Sciatic nerve (tissue), 2 donors: ENCODE measurements at regions not wholly inside any gene's neighbourhood (a gene's known extent, or its start where the extent isn't known, plus 50 kb on each side); places are given as distances from the start of the nearest gene placed in this dataset.
A peak's percentile ranks its signal among the peaks of the same experiment; 100 is the strongest.

Experiments
- ATAC-seq: fragments of 200-7000 bp; cut with Tn5 transposase; one replicate; pipeline ENCODE4 v1.9.1; 2020; ENCODE audit warnings: mild to moderate bottlenecking, moderate library complexity
- DNase-seq: peaks from one replicate; pipeline ENCODE4 v3.0.0-alpha.2; 2020; ENCODE audit warnings: low spot score
- intact Hi-C: fragments of 100-400 bp; cut with DNase I; formaldehyde crosslinking; loops from one replicate; pipeline ENCODE4 v1.14.2; 2022
- donor health status: DM: no; HTN: no; CAD: no.
- donor health status: DM: no; HTN: no; CAD: no.

DNA sequence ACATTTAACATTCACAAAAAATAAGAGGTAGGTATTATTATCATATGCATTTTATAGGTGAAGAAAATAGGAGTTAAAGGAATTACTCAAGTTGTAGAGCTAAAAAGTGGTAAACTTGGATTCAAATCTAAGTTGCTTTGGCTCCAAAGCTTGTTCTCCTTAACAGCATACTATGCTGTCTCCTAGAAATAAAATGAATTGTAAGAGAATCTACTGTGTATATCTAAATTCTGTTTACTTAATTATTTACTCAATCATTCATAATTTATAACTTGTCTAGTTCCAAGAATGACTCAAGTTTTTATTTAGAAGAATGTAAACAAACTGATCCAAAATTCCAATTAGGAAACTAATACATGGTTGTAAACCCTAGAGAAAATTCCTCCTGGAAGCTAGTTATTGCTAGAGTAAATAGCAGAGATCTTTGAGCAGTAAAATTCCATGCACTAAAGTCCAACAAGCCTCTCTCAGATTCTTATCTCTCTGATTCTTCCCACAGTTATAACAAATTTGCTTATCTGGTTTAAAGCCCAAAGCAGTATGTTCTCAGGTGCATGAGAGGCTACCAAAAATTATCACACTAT is 132.5 kb upstream of the DPT start:
- intact Hi-C loops, result no loop called here
- DNase-seq, result no peak
- ATAC-seq, result no peak

GRCh38 chr1:168863772-168864171 is 134.8 kb upstream of the DPT start:
- peak; percentile 66 for ATAC-seq
- DNase-seq, result no peak
- intact Hi-C loops, result no loop called here

DNA sequence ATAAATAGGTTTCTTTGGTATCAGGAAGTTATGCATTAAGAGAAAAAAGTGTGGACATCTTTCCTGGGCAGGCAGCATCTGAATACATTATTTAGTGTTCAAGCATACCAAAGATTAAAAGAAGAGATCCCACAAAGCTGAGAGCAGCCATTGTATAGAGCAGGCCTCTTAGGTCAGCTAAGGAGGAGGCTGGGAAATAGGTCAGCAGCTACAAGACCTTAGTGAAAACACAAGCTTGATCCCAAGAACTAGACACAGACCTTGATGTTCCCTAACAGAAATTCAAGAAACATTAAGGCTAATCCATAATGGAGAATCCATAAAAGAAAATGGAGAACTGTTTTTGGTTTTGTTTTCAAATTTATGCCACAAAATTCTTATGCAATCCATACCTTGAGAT is 135.3 kb upstream of the DPT start:
- intact Hi-C loops, result no loop called here
- ATAC-seq (peak; percentile 44), DNase-seq (no peak)

DNA sequence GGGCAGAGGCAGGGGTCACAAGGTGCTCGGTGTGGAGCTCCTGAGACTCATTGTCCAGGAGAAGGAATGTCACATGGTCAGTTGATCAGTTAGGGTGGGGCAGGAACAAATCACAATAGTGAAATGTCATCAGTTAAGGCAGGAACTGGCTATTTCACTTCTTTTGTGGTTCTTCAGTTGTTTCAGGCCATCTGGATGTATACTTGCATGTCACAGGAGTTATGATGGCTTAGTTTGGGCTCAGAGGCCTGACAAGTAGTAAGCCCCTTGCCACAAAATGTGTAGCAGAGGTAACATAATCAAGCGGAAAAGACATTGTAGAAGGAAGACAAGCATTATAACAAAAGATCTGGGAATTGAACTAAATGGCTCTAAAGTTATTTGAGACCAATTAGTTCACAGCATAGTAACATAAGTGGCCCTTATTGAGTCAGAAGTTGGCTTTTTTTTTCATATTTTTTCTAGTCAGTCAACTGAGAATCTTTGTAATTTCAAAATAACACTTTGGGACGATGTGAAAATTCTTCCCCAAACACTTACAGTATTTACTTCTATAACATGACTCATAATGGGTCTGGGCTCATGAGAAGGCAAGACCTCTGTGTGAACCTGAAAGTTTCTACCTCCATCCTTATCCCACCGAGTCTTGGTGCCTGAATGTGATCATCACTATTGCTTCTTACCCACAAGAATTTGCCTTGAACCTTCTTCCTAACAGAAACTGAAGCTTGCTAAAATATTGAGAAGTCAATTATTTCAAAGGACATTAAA is 137.0 kb upstream of the DPT start:
- no peak for ATAC-seq
- intact Hi-C loops, result no loop called here
- no peak for DNase-seq

- intact Hi-C loops, result no loop called here
- no peak for DNase-seq
- ATAC-seq, result no peak
Observed at GRCh38 chr1:168867941-168868634, 139.1 kb upstream of the DPT start.

GRCh38 chr1:168871531-168871930 is 142.5 kb upstream of the DPT start:
- DNase-seq (no peak), ATAC-seq (no peak)
- intact Hi-C loops, result no loop called here

DNA sequence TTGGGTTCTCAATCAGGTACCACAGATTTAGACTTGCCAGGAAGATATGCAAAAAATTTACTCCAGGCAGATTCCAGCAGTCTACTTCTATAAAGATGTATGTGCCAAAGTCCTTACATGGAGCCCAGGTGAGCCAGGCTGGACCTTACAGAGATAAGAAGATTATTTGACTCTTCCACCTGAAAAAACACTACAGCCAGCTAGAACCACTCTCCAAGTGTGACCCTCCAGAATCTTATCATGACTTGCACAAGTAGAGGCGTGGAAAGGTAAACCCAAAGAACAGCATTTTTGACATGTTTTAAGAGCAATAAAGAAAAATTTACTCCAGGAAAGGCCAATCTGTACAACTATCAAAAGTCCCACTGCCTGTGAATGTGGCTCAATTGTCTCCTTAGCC is 146.8 kb upstream of the DPT start:
- DNase-seq (no peak), ATAC-seq (no peak)
- intact Hi-C loops, result no loop called here

- ATAC-seq, result no peak
- intact Hi-C loops, result no loop called here
- DNase-seq, result no peak
Observed at GRCh38 chr1:168876830-168877229, 147.8 kb upstream of the DPT start.

- DNase-seq, result no peak
- peak; percentile 94 for ATAC-seq
- intact Hi-C loops, result no loop called here
Observed at GRCh38 chr1:168879896-168880734, 151.1 kb upstream of the DPT start.

DNA sequence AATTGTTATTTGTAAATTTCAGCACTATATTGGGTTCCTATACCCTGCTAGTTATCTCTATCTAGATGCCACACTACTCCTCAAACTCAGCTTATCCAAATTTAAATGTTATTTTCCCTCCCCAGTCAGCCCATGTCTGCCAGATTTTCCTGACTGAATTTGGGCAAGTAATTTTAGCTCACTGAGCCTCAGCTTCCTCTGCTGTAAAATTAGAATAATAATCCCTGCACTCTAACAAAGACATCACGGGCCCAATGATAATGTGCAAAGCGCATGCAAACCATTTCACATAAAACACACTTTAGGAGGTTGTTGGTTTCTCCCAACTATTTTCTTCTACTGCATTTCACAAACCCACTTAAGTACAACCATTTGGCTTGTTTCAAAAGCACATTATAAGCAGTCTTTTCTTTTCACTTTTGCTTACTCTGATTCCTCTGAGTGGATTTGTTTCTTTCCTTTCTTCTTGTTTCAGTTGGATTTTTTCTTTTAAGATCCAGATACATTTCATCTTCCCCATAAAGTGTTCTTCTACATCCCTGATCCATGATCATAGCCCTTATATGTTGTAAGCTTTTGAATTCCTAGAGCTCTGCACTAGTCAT is 152.8 kb upstream of the DPT start:
- intact Hi-C loops, result no loop called here
- ATAC-seq (no peak), DNase-seq (no peak)

GRCh38 chr1:168887381-168887780 is 158.4 kb upstream of the DPT start:
- no peak for DNase-seq
- intact Hi-C loops, result no loop called here
- no peak for ATAC-seq

DNA sequence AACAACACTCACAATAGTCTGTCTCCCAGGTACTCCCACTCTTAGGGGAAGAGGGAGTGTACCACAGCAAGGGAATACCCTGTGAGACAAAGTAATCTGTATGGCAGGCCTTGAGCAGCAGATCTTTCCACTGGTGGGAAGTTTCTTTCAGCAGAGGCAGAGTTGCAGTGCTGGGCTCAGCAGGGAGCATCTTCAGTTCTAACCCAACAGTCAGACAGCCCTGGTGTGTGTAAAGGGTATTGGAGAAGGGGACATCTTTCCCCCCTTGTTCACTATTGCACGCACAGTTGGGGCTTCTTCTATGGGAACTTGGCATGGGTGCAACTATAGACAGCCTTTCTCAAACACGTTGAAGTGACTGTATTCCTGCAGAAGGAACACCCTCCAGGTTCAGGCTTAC is 159.4 kb upstream of the DPT start:
- intact Hi-C loops, result no loop called here
- DNase-seq (no peak), ATAC-seq (no peak)

GRCh38 chr1:168892931-168893330 is 163.9 kb upstream of the DPT start:
- DNase-seq (no peak), ATAC-seq (peak; percentile 28)
- intact Hi-C loops, result no loop called here

DNA sequence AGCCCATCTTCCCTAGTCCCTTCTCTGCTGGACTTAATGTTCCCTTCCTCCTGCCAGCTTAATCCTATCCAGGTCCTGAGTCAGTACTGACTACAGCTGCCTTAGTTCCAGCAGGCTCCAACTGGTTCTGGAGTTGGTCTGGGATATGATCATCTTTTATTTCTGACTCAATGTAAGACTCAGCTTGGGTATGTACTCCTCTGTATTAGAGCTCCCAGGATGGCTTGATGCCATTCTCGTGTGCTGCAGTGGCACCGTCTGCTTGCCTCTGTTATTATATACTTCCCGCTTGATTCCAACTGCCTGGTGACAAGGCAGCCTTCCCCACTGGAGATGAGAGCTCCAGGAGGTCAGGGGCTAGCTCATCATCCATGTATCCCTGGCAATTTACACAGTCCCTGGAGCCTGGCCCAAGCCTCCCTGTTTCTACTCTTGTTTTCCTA is 164.4 kb upstream of the DPT start:
- intact Hi-C loops, result no loop called here
- no peak for DNase-seq
- ATAC-seq, result peak; percentile 94

DNA sequence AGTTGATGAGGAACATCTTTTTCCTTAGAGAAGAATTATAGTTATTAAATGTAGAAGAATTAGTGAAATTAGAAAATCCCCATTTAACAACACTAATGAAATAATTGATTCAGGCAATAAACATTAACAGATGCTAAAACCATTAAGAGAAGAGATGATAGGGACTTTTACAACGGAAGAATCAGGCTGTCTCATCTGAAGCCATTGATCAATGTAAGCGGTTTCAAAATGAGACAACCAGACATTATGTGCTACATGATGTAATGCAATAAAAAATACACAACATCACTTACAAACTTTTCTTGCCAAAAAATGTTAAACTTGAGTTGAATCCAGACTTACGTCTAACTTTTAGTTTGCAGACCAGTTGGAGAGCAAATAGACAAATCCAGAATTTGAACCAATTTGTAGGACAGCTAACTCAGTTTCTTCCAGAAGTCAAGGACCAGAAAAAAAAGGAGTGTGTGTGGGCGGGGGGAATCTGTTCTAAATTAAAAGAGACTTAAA is 165.4 kb upstream of the DPT start:
- intact Hi-C loops, result no loop called here
- ATAC-seq, result no peak
- DNase-seq, result no peak

DNA sequence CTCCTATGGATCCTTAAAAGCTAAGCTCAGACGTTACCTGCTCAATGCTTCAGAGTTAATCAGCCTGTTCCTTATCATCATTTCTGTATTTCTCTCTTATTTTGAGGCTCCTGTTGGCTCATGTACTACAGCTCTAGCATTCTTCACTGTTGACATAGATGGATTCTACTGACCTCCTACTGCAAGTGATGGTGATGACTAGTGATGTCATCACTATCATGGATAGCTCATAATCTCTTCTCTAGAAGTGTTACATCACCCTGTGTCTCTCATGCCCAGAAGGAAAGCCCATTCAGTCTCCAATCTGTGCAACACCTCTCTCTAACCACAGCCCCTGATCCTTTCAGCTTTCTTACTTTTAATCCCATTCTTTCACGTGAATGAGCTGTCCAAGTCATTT is 168.2 kb upstream of the DPT start:
- no peak for DNase-seq
- intact Hi-C loops, result no loop called here
- ATAC-seq, result no peak

- intact Hi-C loops, result no loop called here
- no peak for ATAC-seq
- no peak for DNase-seq
Observed at GRCh38 chr1:168903237-168903830, 174.3 kb upstream of the DPT start.

DNA sequence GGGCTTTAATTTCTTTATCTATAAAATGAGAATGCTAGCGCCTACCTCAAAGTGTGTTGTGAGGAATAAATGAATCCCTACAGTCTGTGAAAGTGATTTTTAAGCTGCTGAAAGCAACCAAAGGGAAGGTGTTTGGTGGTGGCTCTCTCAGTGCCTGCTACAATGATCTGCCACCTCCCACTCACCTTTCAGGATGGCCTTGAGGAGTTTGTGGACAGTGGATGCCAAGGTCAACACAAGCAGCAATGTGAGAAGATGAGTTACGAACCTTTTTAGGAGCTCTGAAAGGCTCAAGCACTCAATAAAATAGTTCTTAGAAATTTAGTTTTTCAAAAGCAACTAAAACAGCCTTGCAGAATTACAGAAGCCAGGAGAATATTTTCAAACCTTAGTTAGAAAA is 176.6 kb upstream of the DPT start:
- ATAC-seq (no peak), DNase-seq (no peak)
- intact Hi-C loops, result no loop called here

- intact Hi-C loops, result no loop called here
- ATAC-seq (no peak), DNase-seq (no peak)
Observed at GRCh38 chr1:168906367-168906766, 177.4 kb upstream of the DPT start.
